NCI-H1092 (cell line): ENCODE measurements at regions not wholly inside any gene's neighbourhood (a gene's known extent, or its start where the extent isn't known, plus 50 kb on each side); places are given as distances from the start of the nearest gene placed in this dataset.

ENCODE experiments used
- DNase-seq: peaks from one replicate; lab custom pipeline; 2025; lab: John Stamatoyannopoulos, UW

- no peak for DNase-seq
These were observed 269.4 kb upstream of the FAT3 start for GRCh38 chr11:91955206-91955605.

- DNase-seq = no peak
These were observed 272.6 kb upstream of the FAT3 start for GRCh38 chr11:91952056-91952455.

DNA sequence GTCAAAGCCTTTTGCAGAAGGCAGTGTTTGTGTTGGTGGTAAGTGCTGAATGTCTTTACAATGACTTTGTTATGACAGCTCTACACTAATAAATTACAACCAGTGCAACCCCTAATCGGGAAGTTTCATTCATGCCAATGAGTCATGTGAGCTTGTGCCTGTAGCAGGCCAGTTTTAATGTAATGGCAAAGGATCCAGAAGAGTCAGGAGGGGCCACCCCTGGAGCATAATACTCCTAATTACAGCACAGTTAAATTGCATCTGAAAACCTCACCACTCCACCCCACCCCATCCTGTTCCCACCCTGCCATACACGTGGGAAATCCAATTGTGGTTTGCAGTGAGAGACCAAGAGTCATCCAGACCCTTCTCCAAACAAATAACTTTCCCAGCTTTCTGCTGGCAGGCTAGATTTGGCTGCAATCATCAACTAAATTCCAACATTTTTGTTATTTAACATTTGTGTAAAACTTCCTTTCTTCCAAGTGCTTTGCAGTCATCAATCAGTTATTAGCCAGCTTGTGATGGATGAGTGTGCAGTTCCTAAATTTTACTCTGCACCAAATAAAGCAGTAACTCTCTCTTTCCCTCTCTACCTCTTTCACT lies 277.3 kb upstream of the FAT3 start:
- DNase-seq = peak; percentile 13

DNA sequence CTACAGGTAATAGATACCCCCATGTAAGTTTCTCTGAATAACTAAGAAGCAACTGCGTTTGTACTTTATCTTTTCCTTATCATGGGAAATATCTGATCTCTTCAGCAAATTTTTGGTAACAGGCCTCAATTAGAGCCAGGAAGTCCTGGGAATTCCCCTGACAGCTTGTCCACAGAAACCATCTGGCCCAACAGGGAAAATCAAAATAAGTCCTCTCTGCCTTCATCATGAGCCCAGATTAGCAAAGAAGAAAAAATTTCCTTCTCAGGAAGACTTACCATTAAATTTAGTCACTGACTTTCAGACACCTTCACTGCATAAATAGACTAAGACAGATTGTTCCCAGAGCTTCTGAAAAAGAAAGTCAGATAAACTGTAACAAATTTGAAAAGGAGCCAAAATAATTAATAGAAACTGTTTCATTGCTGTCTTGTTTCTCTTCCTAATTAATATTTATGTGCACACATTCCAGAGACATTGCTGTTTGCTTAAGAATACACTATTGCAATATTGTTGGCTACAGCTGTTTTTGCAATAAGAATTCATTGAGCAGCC lies 278.1 kb upstream of the FAT3 start:
- no peak for DNase-seq

DNA sequence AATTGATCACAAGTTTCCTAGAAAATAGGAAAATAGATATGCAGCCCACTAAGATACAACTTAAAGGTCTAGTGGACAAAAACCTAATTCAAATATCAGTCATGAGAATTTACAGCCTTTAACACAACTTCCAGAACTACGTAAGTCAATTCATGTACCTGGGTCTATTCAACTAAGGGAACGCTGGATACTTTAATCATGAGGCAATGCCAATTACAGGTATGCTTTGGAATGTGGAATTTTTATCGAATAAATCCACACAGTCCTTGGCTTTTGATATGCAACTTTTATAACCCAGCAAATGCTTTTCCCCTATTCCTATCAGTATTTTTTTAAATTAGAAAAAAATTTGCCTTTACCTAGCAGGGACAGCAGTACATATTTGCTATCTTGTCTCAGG lies 289.5 kb upstream of the FAT3 start:
- no peak for DNase-seq

DNA sequence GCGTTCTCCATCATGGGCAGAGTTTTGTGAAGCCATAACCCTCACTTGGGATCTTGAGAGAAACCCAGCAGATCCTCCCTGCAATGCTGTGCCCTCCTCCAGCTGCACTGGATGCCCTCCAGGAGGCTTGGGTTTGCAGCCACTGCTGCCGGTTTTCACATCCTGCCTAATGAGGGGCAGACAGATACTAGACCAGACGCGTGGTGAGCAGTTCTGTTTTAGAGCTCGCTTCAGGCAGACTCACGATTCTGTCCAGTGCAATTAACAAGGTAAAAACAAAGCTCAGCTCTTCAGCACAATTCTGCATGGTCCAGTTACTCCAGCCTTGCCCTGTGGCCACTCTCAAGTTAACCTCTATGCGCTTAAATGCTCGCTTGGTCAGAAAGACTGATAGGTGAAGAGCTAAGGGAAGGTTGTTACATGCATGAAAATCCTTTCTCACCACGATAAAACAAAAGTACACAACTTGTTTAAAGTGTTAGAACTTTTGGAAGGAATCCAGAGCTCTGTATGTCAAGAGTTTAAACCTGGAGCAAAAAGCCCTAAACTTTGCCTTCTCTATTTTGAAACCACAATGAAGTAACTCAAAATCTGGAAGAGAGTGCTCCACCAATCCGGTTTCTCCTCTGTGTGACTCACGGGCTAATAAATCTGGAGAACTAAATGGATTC lies 292.3 kb upstream of the FAT3 start:
- DNase-seq = no peak

GRCh38 chr11:91927448-91927847 lies 297.2 kb upstream of the FAT3 start:
- no peak for DNase-seq

GRCh38 chr11:91926965-91927364 lies 297.7 kb upstream of the FAT3 start:
- DNase-seq = no peak

DNA sequence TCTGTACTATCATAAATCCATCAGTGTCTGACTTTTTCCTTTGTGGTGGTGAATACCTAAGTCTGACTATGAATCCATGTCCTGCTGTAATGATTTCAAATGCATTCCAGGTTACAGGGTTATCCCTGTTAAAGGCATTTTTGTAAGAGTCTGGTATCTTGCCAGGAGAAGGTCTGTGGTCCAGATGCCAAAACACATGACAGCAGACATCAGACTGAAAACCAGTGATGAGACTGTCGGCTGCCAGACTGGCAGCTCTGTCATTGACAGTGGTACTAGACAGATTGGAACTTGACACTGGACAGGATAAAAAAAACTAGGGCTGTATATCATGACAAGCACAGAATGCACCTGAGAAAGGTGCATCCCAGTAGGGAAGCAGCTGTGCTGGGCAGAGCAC lies 301.8 kb upstream of the FAT3 start:
- DNase-seq = no peak

DNA sequence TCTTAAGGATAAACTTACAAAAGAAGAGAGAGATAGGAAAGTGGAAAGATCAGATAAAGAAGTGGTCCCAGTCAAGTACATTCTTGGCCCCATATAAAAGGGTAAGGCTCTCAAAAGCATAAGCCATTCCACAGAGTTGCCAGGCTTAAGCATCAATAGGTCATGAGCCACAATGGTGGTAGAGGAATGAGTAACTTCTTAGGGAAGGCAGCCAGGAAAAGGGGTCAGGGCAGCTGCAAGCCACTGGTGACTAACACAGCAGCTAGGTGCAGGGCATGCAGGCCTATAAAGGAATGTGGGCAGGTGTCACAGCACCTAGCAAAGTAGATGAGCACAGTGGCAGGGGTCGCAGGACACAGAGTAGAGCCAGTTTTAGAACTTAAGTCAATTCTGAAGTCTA lies 302.6 kb upstream of the FAT3 start:
- DNase-seq = no peak

- DNase-seq = no peak
These were observed 311.2 kb upstream of the FAT3 start for GRCh38 chr11:91913407-91913806.

DNA sequence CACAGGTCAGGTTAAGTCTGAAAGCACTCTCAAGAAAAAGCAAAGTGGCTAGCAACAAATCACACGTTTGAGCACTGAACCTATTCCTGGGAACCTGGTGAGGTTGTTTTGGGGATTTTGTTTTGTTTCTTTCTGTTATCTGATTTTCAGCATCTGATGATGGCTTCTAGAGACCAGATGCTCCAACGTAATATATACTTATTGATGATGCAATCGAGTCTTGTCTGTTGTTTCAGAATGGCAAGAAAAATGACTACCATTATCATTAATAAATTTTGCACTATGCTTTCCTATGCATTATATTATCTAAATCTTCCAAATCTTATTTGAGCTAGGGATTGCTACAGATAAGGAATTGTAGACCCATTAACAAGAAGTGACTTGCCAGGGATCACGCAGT lies 312.3 kb upstream of the FAT3 start:
- no peak for DNase-seq

- no peak for DNase-seq
These were observed 317.6 kb upstream of the FAT3 start for GRCh38 chr11:91906871-91907624.

DNA sequence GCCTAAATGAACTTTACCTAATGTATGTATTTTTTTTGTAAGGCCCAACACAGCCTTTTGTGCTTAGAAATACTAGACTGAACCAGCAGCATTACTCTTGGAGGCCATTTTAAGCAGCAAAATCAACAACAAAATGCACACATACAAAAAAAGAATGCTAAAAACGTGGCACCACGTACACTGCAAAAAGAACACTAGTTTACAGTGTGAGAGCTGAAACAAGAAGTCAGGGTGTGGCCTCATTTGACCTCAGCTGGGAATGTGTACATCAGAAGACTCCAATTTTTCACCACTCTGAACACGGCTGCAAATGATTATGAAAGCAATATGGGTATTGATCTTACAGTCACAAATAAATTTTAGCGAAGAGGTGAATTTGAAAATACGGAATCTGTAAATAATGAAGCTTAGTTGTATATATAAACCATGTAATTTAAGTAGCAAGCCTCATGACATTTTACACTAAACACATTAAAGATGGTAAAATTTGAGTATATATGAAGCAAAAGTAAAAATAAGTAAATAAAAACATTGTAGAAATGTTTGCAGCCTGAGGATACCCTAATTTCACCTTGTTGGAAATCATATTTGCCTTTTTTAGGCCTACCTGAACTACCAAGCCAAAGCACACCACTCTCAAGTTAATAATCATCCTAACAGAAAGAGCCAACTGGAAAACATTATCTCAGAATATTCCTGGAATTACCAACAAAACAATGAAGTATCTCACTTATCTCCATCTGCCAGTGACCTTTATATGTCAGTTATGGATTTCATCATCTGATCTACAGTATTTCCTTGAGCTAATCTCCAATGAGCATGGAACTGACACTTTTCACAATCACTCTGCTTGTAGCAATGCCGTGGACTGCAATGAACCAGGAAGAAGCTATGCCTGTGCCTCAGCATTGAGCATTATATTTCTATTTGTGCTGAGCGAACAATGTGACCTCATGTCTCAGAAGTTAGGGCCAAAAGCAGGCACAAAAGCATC lies 319.5 kb upstream of the FAT3 start:
- DNase-seq = no peak

GRCh38 chr11:91902312-91902711 lies 322.3 kb upstream of the FAT3 start:
- no peak for DNase-seq

- DNase-seq = no peak
These were observed 344.0 kb upstream of the FAT3 start for GRCh38 chr11:91880660-91881059.

DNA sequence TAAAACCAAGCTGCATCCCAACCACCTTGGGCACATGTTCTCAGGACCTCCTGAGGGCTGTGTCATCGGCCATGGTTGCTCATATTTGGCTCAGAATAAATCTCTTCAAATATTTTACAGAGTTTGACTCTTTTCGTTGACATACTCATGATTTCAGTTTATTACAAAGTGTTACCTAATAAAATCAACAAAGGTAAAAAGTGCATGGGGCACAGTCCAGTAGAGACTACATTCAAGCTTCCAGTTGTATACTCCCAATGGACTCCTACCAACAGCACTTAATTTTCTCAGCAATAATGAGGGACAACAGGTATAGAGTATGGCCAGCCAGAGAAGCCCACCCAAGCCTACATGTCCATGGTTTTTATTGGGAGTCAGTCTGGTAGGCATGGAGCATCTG lies 347.9 kb upstream of the FAT3 start:
- DNase-seq = no peak

GRCh38 chr11:91872243-91872642 lies 352.4 kb upstream of the FAT3 start:
- no peak for DNase-seq

DNA sequence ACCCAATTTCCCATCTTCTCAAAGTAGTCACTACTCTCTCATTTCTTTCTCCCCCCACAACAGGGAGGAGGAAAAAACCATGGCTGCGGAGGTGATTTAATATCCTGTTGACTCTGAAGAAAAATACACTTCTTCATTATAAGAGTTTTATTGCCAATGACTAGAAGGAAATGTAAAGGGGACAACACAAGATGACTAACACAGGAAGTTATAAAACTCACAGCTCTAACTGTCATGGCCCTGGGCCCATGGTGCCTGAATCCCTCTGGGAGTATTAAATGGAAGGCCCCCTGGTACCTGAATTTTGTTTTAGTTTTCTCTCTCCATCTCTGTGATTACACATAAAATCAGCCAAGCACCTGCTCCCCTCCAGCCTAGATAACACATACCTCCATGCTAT lies 352.8 kb upstream of the FAT3 start:
- DNase-seq = no peak

GRCh38 chr11:91871048-91871447 lies 353.6 kb upstream of the FAT3 start:
- no peak for DNase-seq

GRCh38 chr11:91869686-91870085 lies 354.9 kb upstream of the FAT3 start:
- DNase-seq = no peak

DNA sequence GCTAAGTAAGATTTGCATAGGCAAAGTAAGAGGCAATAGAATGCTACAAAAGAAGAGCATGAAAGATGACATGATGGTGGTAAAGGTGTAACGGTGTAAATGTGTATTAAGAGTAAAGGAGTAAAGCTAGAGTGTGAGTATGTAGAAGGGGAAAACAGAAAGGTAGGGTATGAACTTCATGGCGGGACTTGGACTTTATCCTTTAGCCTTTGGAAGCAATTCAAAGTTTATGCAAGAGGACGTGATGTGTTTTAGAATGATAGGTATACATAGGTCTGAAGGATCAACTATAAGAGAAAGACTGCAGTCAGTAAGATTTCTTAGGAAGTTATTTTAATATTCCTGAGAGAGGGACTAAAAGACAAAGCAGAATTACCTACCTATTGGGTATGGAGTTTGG lies 358.0 kb upstream of the FAT3 start:
- no peak for DNase-seq
